Skeletal muscle satellite cell (primary cell): ENCODE measurements at regions not wholly inside any gene's neighbourhood (a gene's known extent, or its start where the extent isn't known, plus 50 kb on each side); places are given as distances from the start of the nearest gene placed in this dataset.
A peak's percentile ranks its signal among the peaks of the same experiment; 100 is the strongest.

Experiments used
- H3K27me3 ChIP-seq: 2 replicates; pipeline ENCODE4 v1.7.0; 2013; ENCODE audit warnings: low read length; ENCODE audit not compliant: control insufficient read depth, insufficient read depth
- H3K36me3 ChIP-seq: 2 replicates; pipeline ENCODE4 v1.7.0; 2013; ENCODE audit warnings: mild to moderate bottlenecking, control low read depth, low read length; ENCODE audit not compliant: insufficient read depth
- H3K4me1 ChIP-seq: 2 replicates; pipeline ENCODE4 v1.7.0; 2013; ENCODE audit warnings: low read length; ENCODE audit not compliant: control insufficient read depth, insufficient read depth
- H3K4me2 ChIP-seq: 2 replicates; pipeline ENCODE4 v1.7.0; 2013; ENCODE audit warnings: mild to moderate bottlenecking, low read length
- H3K4me3 ChIP-seq: 2 replicates; pipeline ENCODE4 v1.7.0; 2013; ENCODE audit warnings: low read length
- H3K9ac ChIP-seq: 2 replicates; pipeline ENCODE4 v1.7.0; 2013; ENCODE audit warnings: mild to moderate bottlenecking, low read depth, low read length, moderate library complexity
- H3K9me3 ChIP-seq: replicated peaks from 2 replicates; pipeline ENCODE4 v1.7.0; 2013; ENCODE audit warnings: mild to moderate bottlenecking, control low read depth, low read length

GRCh38 chr5:40383749-40384651 is 295.7 kb upstream of the PTGER4 start:
- peak overlapping the region; percentile 38 for H3K4me2 ChIP-seq
- no peaks in the 10 kb centered on the region for H3K27me3 ChIP-seq
- no peak overlapping the region for H3K4me3 ChIP-seq
- no peaks in the 10 kb centered on the region for H3K36me3 ChIP-seq
- no peaks in the 10 kb centered on the region for H3K9me3 ChIP-seq
- H3K9ac ChIP-seq, result peak overlapping the region; percentile 39
- peaks cover 51% of the 10 kb centered on the region for H3K4me1 ChIP-seq

GRCh38 chr5:40381676-40382363 is 297.9 kb upstream of the PTGER4 start:
- Histone ChIP-seq H3K4me1 (peaks cover 51% of the 10 kb centered on the region), H3K9me3 (no peaks in the 10 kb centered on the region), H3K9ac (no peak overlapping the region), H3K36me3 (no peaks in the 10 kb centered on the region), H3K4me2 (peak overlapping the region; percentile 39), H3K27me3 (no peaks in the 10 kb centered on the region), H3K4me3 (no peak overlapping the region)

- Histone ChIP-seq H3K4me2 (no peak overlapping the region), H3K27me3 (no peaks in the 10 kb centered on the region)
Measured at GRCh38 chr5:40381016-40381415, 298.7 kb upstream of the PTGER4 start.

GRCh38 chr5:40378396-40379177 is 301.1 kb upstream of the PTGER4 start:
- no peaks in the 10 kb centered on the region for H3K27me3 ChIP-seq
- no peaks in the 10 kb centered on the region for H3K36me3 ChIP-seq
- H3K9ac ChIP-seq, result no peak overlapping the region
- peaks cover 27% of the 10 kb centered on the region for H3K4me1 ChIP-seq
- H3K4me2 ChIP-seq, result no peak overlapping the region
- no peaks in the 10 kb centered on the region for H3K9me3 ChIP-seq
- H3K4me3 ChIP-seq, result no peak overlapping the region

More at GRCh38 chr5:40381016-40381415, 298.7 kb upstream of the PTGER4 start:
- no peak overlapping the region for H3K4me3 ChIP-seq
- peaks cover 50% of the 10 kb centered on the region for H3K4me1 ChIP-seq
- H3K9me3 ChIP-seq, result no peaks in the 10 kb centered on the region
- H3K36me3 ChIP-seq, result no peaks in the 10 kb centered on the region
- H3K9ac ChIP-seq, result no peak overlapping the region

- H3K4me3 ChIP-seq, result no peak overlapping the region
- H3K4me1 ChIP-seq, result peaks cover 9% of the 10 kb centered on the region
- H3K4me2 ChIP-seq, result no peak overlapping the region
- H3K9me3 ChIP-seq, result no peaks in the 10 kb centered on the region
- no peak overlapping the region for H3K9ac ChIP-seq
- no peaks in the 10 kb centered on the region for H3K27me3 ChIP-seq
- H3K36me3 ChIP-seq, result no peaks in the 10 kb centered on the region
Measured at GRCh38 chr5:40376566-40376965, 303.1 kb upstream of the PTGER4 start.

GRCh38 chr5:40374853-40375252 is 304.9 kb upstream of the PTGER4 start:
- Histone ChIP-seq H3K36me3 (no peaks in the 10 kb centered on the region), H3K4me1 (no peaks in the 10 kb centered on the region), H3K27me3 (no peaks in the 10 kb centered on the region), H3K9ac (no peak overlapping the region), H3K4me2 (no peak overlapping the region), H3K4me3 (no peak overlapping the region), H3K9me3 (no peaks in the 10 kb centered on the region)

GRCh38 chr5:40368200-40368599 is 311.5 kb upstream of the PTGER4 start:
- Histone ChIP-seq H3K4me2 (no peak overlapping the region), H3K9me3 (no peaks in the 10 kb centered on the region), H3K27me3 (no peaks in the 10 kb centered on the region), H3K9ac (no peak overlapping the region), H3K36me3 (no peaks in the 10 kb centered on the region), H3K4me1 (no peaks in the 10 kb centered on the region), H3K4me3 (no peak overlapping the region)

GRCh38 chr5:40367255-40367654 is 312.5 kb upstream of the PTGER4 start:
- Histone ChIP-seq H3K4me1 (no peaks in the 10 kb centered on the region), H3K36me3 (no peaks in the 10 kb centered on the region), H3K9me3 (no peaks in the 10 kb centered on the region), H3K4me2 (no peak overlapping the region), H3K4me3 (no peak overlapping the region), H3K27me3 (no peaks in the 10 kb centered on the region), H3K9ac (no peak overlapping the region)

GRCh38 chr5:40365342-40366330 is 314.1 kb upstream of the PTGER4 start:
- H3K27me3 ChIP-seq, result no peaks in the 10 kb centered on the region
- H3K9ac ChIP-seq, result no peak overlapping the region
- no peaks in the 10 kb centered on the region for H3K9me3 ChIP-seq
- no peaks in the 10 kb centered on the region for H3K4me1 ChIP-seq
- H3K4me2 ChIP-seq, result no peak overlapping the region
- H3K4me3 ChIP-seq, result no peak overlapping the region
- H3K36me3 ChIP-seq, result no peaks in the 10 kb centered on the region

- no peaks in the 10 kb centered on the region for H3K9me3 ChIP-seq
- no peak overlapping the region for H3K4me2 ChIP-seq
- no peaks in the 10 kb centered on the region for H3K36me3 ChIP-seq
- H3K27me3 ChIP-seq, result no peaks in the 10 kb centered on the region
- no peak overlapping the region for H3K9ac ChIP-seq
- no peak overlapping the region for H3K4me3 ChIP-seq
- no peaks in the 10 kb centered on the region for H3K4me1 ChIP-seq
Measured at GRCh38 chr5:40364441-40364840, 315.3 kb upstream of the PTGER4 start.
